ENCODE measurements at regions not wholly inside any gene's neighbourhood (a gene's known extent, or its start where the extent isn't known, plus 50 kb on each side); places are given as distances from the start of the nearest gene placed in this dataset.

- TF ChIP-seq EZH2phosphoT487 (IDR thresholded peaks at IDR 0.05) (no peak), EZH2 (IDR thresholded peaks at IDR 0.05) (no peak)
- TF ChIP-seq, protein P1, sequence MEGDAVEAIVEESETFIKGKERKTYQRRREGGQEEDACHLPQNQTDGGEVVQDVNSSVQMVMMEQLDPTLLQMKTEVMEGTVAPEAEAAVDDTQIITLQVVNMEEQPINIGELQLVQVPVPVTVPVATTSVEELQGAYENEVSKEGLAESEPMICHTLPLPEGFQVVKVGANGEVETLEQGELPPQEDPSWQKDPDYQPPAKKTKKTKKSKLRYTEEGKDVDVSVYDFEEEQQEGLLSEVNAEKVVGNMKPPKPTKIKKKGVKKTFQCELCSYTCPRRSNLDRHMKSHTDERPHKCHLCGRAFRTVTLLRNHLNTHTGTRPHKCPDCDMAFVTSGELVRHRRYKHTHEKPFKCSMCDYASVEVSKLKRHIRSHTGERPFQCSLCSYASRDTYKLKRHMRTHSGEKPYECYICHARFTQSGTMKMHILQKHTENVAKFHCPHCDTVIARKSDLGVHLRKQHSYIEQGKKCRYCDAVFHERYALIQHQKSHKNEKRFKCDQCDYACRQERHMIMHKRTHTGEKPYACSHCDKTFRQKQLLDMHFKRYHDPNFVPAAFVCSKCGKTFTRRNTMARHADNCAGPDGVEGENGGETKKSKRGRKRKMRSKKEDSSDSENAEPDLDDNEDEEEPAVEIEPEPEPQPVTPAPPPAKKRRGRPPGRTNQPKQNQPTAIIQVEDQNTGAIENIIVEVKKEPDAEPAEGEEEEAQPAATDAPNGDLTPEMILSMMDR (IDR thresholded peaks at IDR 0.05) = no peak
- Histone ChIP-seq H3K4me1 (peaks cover 29% of the 10 kb centered on the region), H3K79me2 (ENCODE audit: low read depth) (no peaks in the 10 kb centered on the region), H3K4me2 (no peak overlapping the region), H4K20me1 (ENCODE audit: low read depth) (peaks cover 11% of the 10 kb centered on the region), H3K27ac (no peak overlapping the region), H3K4me3 (no peak overlapping the region), H3F3A (ENCODE audit: low read depth) (peaks cover 20% of the 10 kb centered on the region), H3K27me3 (no peaks in the 10 kb centered on the region), H2AFZ (replicated peaks) (no peak overlapping the region), H3K9me3 (ENCODE audit: low read depth) (no peaks in the 10 kb centered on the region), H3K36me3 (no peaks in the 10 kb centered on the region), H3K9ac (no peak overlapping the region)
- H3K27ac Mint-ChIP-seq = no peak overlapping the region
- H3K9me3 Mint-ChIP-seq = peaks cover 7% of the 10 kb centered on the region
- no peak for DNase-seq (ENCODE audit: low spot score)
- peaks cover 7% of the 10 kb centered on the region for H3K27me3 Mint-ChIP-seq (ENCODE audit: insufficient read depth, low read depth)
- H3K4me1 Mint-ChIP-seq = peaks cover 31% of the 10 kb centered on the region
- no peak overlapping the region for H3K4me3 Mint-ChIP-seq
- H3K36me3 Mint-ChIP-seq = no peaks in the 10 kb centered on the region
Measured at GRCh38 chr18:3350566-3351527, 88.9 kb downstream of the MYL12B start.

DNA sequence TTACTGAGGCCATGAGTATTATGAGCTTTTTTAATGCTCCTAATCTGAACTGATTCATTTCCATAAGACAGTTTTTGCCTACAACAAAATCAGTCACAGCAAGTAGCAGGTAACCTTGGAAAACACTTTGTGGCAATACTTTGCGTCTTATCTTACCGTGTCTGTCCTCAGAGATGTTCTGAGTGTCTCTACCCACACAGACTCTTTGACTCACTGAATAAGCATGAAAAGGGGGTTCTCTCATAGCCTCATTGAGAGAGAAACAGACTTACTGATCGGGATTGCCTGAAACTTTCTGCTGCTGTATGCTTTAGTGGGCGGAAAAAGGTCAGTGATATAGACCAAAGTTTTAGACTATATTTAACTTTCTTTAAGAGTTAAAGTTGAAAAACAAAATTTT is 92.6 kb downstream of the MYL12B start:
- no peak overlapping the region for H3K27ac ChIP-seq
- H3K4me2 ChIP-seq = no peak overlapping the region
- no peaks in the 10 kb centered on the region for H3K27me3 ChIP-seq
- H3K4me1 ChIP-seq = peaks cover 17% of the 10 kb centered on the region
- no peak overlapping the region for H2AFZ ChIP-seq (replicated peaks)
- H4K20me1 ChIP-seq (ENCODE audit: low read depth) = no peaks in the 10 kb centered on the region
- Mint-ChIP-seq H3K9me3 (no peaks in the 10 kb centered on the region), H3K4me1 (peaks cover 6% of the 10 kb centered on the region), H3K4me3 (no peak overlapping the region), H3K27me3 (ENCODE audit: insufficient read depth, low read depth) (peaks cover 3% of the 10 kb centered on the region), H3K36me3 (no peaks in the 10 kb centered on the region), H3K27ac (no peak overlapping the region)
- no peaks in the 10 kb centered on the region for H3F3A ChIP-seq (ENCODE audit: low read depth)
- no peak overlapping the region for H3K9ac ChIP-seq
- H3K9me3 ChIP-seq (ENCODE audit: low read depth) = no peaks in the 10 kb centered on the region
- no peaks in the 10 kb centered on the region for H3K36me3 ChIP-seq
- H3K4me3 ChIP-seq = no peak overlapping the region
- DNase-seq (ENCODE audit: low spot score) = no peak
- H3K79me2 ChIP-seq (ENCODE audit: low read depth) = no peaks in the 10 kb centered on the region
- TF ChIP-seq EZH2phosphoT487 (IDR thresholded peaks at IDR 0.05) (no peak), EZH2 (IDR thresholded peaks at IDR 0.05) (no peak)
- TF ChIP-seq, protein P1 (IDR thresholded peaks at IDR 0.05) = no peak

DNA sequence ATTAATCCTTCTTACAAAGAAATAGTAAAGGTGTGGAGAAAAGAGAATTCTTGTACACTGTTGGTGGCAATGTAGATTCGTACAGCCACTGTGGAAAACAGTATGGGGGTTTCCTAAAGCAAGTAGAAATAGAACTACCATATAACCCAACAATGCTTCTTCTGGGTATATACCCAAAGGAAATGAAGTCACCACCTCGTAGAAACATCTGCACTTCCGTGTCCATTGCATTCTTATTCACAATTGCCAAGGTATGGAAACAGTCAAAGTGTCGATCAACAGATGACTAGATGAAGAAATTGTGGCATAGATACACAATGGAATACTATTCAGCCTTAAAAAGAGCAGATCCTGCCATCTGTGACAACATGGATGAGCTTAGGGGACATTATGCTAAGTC is 93.4 kb upstream of the TGIF1 start:
- TF ChIP-seq, protein P1 (IDR thresholded peaks at IDR 0.05) = no peak
- TF ChIP-seq EZH2 (IDR thresholded peaks at IDR 0.05) (no peak), EZH2phosphoT487 (IDR thresholded peaks at IDR 0.05) (no peak)
- H3K4me1 ChIP-seq = peaks cover 21% of the 10 kb centered on the region
- H3K27me3 Mint-ChIP-seq (ENCODE audit: insufficient read depth, low read depth) = peaks cover 4% of the 10 kb centered on the region

More for the DNA sequence above, 93.4 kb upstream of the TGIF1 start:
- Histone ChIP-seq H3K27me3 (no peaks in the 10 kb centered on the region), H3K4me2 (no peak overlapping the region), H4K20me1 (ENCODE audit: low read depth) (no peaks in the 10 kb centered on the region), H3K4me3 (no peak overlapping the region), H2AFZ (replicated peaks) (no peak overlapping the region), H3K27ac (no peak overlapping the region), H3K9me3 (ENCODE audit: low read depth) (no peaks in the 10 kb centered on the region), H3K36me3 (no peaks in the 10 kb centered on the region), H3K79me2 (ENCODE audit: low read depth) (no peaks in the 10 kb centered on the region), H3K9ac (no peak overlapping the region), H3F3A (ENCODE audit: low read depth) (peaks cover 12% of the 10 kb centered on the region)
- Mint-ChIP-seq H3K9me3 (no peaks in the 10 kb centered on the region), H3K36me3 (no peaks in the 10 kb centered on the region), H3K4me1 (peaks cover 14% of the 10 kb centered on the region), H3K4me3 (no peak overlapping the region), H3K27ac (no peak overlapping the region)
- no peak for DNase-seq (ENCODE audit: low spot score)
